HS-5 (cell line): ENCODE measurements at regions not wholly inside any gene's neighbourhood (a gene's known extent, or its start where the extent isn't known, plus 50 kb on each side); places are given as distances from the start of the nearest gene placed in this dataset.

Experiments used
- DNase-seq: peaks from one replicate; pipeline ENCODE4 v3.0.0-alpha.2; 2012; ENCODE audit warnings: low read depth

- DNase-seq: no peak
Measured at GRCh38 chr4:113849771-113850170, 88.2 kb upstream of the CAMK2D start.

- no peak for DNase-seq
Measured at GRCh38 chr4:113847710-113848109, 86.2 kb upstream of the CAMK2D start.

GRCh38 chr4:113846433-113846832 is 84.9 kb upstream of the CAMK2D start:
- no peak for DNase-seq

GRCh38 chr4:113845138-113845537 is 83.6 kb upstream of the CAMK2D start:
- DNase-seq: no peak

- DNase-seq: no peak
Measured at GRCh38 chr4:113844369-113844768, 82.8 kb upstream of the CAMK2D start.

- DNase-seq: peak; percentile 53
Measured at GRCh38 chr4:113840861-113841260, 79.3 kb upstream of the CAMK2D start.

GRCh38 chr4:113838460-113838859 is 76.9 kb upstream of the CAMK2D start:
- DNase-seq: no peak

- peak; percentile 72 for DNase-seq
Measured at GRCh38 chr4:113837397-113837796, 75.9 kb upstream of the CAMK2D start.

GRCh38 chr4:113835005-113835404 is 73.5 kb upstream of the CAMK2D start:
- no peak for DNase-seq

GRCh38 chr4:113834298-113834697 is 72.8 kb upstream of the CAMK2D start:
- DNase-seq: no peak

GRCh38 chr4:113832803-113833202 is 71.3 kb upstream of the CAMK2D start:
- no peak for DNase-seq

- DNase-seq: no peak
Measured at GRCh38 chr4:113831457-113831856, 69.9 kb upstream of the CAMK2D start.

GRCh38 chr4:113828702-113829101 is 67.2 kb upstream of the CAMK2D start:
- no peak for DNase-seq

GRCh38 chr4:113827285-113827684 is 65.7 kb upstream of the CAMK2D start:
- no peak for DNase-seq

GRCh38 chr4:113826421-113826820 is 64.9 kb upstream of the CAMK2D start:
- no peak for DNase-seq

GRCh38 chr4:113825272-113825671 is 63.7 kb upstream of the CAMK2D start:
- DNase-seq: no peak

GRCh38 chr4:113824396-113824795 is 62.9 kb upstream of the CAMK2D start:
- no peak for DNase-seq

- no peak for DNase-seq
Measured at GRCh38 chr4:113823291-113823659, 61.7 kb upstream of the CAMK2D start.

- DNase-seq: no peak
Measured at GRCh38 chr4:113822555-113823290, 61.2 kb upstream of the CAMK2D start.

GRCh38 chr4:113821856-113822255 is 60.3 kb upstream of the CAMK2D start:
- DNase-seq: no peak

- no peak for DNase-seq
Measured at GRCh38 chr4:113820108-113820507, 58.6 kb upstream of the CAMK2D start.

GRCh38 chr4:113815826-113816225 is 54.3 kb upstream of the CAMK2D start:
- no peak for DNase-seq

- no peak for DNase-seq
Measured at GRCh38 chr4:113811359-113811758, 49.8 kb upstream of the CAMK2D start.
